GM21360 (cell line): ENCODE measurements at regions not wholly inside any gene's neighbourhood (a gene's known extent, or its start where the extent isn't known, plus 50 kb on each side); places are given as distances from the start of the nearest gene placed in this dataset.

Source experiments
- ATAC-seq: cut with Tn5 transposase; IDR thresholded peaks from one replicate; pipeline ENCODE4 v1.9.1; 2021; ENCODE audit warnings: mild to moderate bottlenecking, moderate library complexity; ENCODE audit not compliant: unreplicated experiment

GRCh38 chr7:46839651-46840050, 742.3 kb downstream of the TNS3 start:
- ATAC-seq: no peak

GRCh38 chr7:46838463-46838862, 743.4 kb downstream of the TNS3 start:
- no peak for ATAC-seq

- no peak for ATAC-seq
Observed at GRCh38 chr7:46835556-46835955, 746.4 kb downstream of the TNS3 start.

GRCh38 chr7:46834921-46835320, 747.0 kb downstream of the TNS3 start:
- ATAC-seq: no peak

- ATAC-seq: no peak
Observed at GRCh38 chr7:46833197-46833596, 748.7 kb downstream of the TNS3 start.

GRCh38 chr7:46832136-46832535, 749.8 kb downstream of the TNS3 start:
- ATAC-seq: no peak

- no peak for ATAC-seq
Observed at GRCh38 chr7:46819819-46820218, 762.1 kb downstream of the TNS3 start.

GRCh38 chr7:46814516-46815250, 767.2 kb downstream of the TNS3 start:
- no peak for ATAC-seq

- ATAC-seq: no peak
Observed at GRCh38 chr7:46812101-46812675, 769.7 kb downstream of the TNS3 start.

- ATAC-seq: no peak
Observed at GRCh38 chr7:46811529-46811928, 770.4 kb downstream of the TNS3 start.

GRCh38 chr7:46810986-46811385, 770.9 kb downstream of the TNS3 start:
- no peak for ATAC-seq

GRCh38 chr7:46809886-46810285, 772.0 kb downstream of the TNS3 start:
- no peak for ATAC-seq

- no peak for ATAC-seq
Observed at GRCh38 chr7:46806856-46807255, 775.1 kb downstream of the TNS3 start.

GRCh38 chr7:46802479-46802878, 779.4 kb downstream of the TNS3 start:
- ATAC-seq: no peak

GRCh38 chr7:46791188-46791587, 790.7 kb downstream of the TNS3 start:
- ATAC-seq: no peak

GRCh38 chr7:46786995-46787394, 794.9 kb downstream of the TNS3 start:
- no peak for ATAC-seq

GRCh38 chr7:46786221-46786954, 795.5 kb downstream of the TNS3 start:
- ATAC-seq: no peak

GRCh38 chr7:46784732-46785131, 797.2 kb downstream of the TNS3 start:
- ATAC-seq: no peak

GRCh38 chr7:46781901-46782439, 799.9 kb downstream of the TNS3 start:
- ATAC-seq: no peak

- no peak for ATAC-seq
Observed at GRCh38 chr7:46776790-46777189, 805.1 kb downstream of the TNS3 start.

GRCh38 chr7:46775776-46776175, 806.1 kb downstream of the TNS3 start:
- ATAC-seq: no peak

GRCh38 chr7:46775020-46775419, 806.9 kb downstream of the TNS3 start:
- ATAC-seq: no peak
